SK-N-SH (cell line): ENCODE measurements at regions not wholly inside any gene's neighbourhood (a gene's known extent, or its start where the extent isn't known, plus 50 kb on each side); places are given as distances from the start of the nearest gene placed in this dataset.

Source experiments
- CTCF ChIA-PET: fragments of 300-600, 350-600 bp; formaldehyde crosslinking; extraction: SDS; loops from one replicate; lab custom pipeline; 2021; lab: Yijun Ruan, JAX
- POLR2A ChIA-PET: fragments of 350-600 bp; sonication (Branson Sonifier 250); formaldehyde crosslinking; extraction: SDS; loops from one replicate; lab custom pipeline; 2020; ENCODE audit warnings: antibody characterized with exemption, inconsistent platforms; lab: Yijun Ruan, JAX
- DNase-seq: peaks from one replicate; pipeline ENCODE4 v3.0.0; 2012
- H2AFZ ChIP-seq: fragments of 200-600 bp; sonication (generic); 2 replicates; pipeline ENCODE4 v1.8.1; 2016; ENCODE audit warnings: antibody characterized with exemption, mild to moderate bottlenecking, low read depth
- H3F3A ChIP-seq: fragments of 200-600 bp; sonication (generic); replicated peaks from 2 replicates; pipeline ENCODE3; 2016; ENCODE audit warnings: antibody characterized with exemption, mild to moderate bottlenecking; ENCODE audit not compliant: insufficient read depth
- H3K27ac ChIP-seq, 2 experiments: fragments of 200-500 bp in 1 of 2; fragments of 200-600 bp in 1 of 2; sonication (Bioruptor generic) in 1 of 2; sonication (generic), shearing (Covaris generic) in 1 of 2; 2 replicates each; pipeline versions ENCODE4 v1.5.1 to v1.6.1; 2014 to 2016; ENCODE audit warnings: low read depth in 2 of 2, inconsistent platforms in 1 of 2, low read length in 1 of 2, mild to moderate bottlenecking in 1 of 2, mixed read lengths in 1 of 2
- H3K27me3 ChIP-seq: fragments of 200-600 bp; sonication (generic), shearing (Covaris generic); 2 replicates; pipeline ENCODE4 v1.6.1; 2016; ENCODE audit warnings: mixed run types; ENCODE audit not compliant: insufficient read depth
- H3K36me3 ChIP-seq, 2 experiments: fragments of 200-500 bp in 1 of 2; fragments of 200-600 bp in 1 of 2; sonication (Bioruptor generic) in 1 of 2; sonication (generic) in 1 of 2; replicated peaks in 1 of 2; 2 replicates each; pipeline versions ENCODE3 to v1.5.1; 2014 to 2016; ENCODE audit warnings: low read length in 1 of 2, mild to moderate bottlenecking in 1 of 2; ENCODE audit not compliant: insufficient read depth in 2 of 2, control insufficient read depth in 1 of 2
- H3K4me1 ChIP-seq, 2 experiments: fragments of 200-500 bp in 1 of 2; fragments of 200-600 bp in 1 of 2; sonication (Bioruptor generic) in 1 of 2; sonication (generic), shearing (Covaris generic) in 1 of 2; 2 replicates each; pipeline versions ENCODE4 v1.5.1 to v1.6.1; 2014 to 2016; ENCODE audit warnings: low read depth in 1 of 2, low read length in 1 of 2, mixed run types in 1 of 2; ENCODE audit not compliant: insufficient read depth in 2 of 2, control insufficient read depth in 1 of 2
- H3K4me2 ChIP-seq: fragments of 200-600 bp; sonication (generic), shearing (Covaris generic); 2 replicates; pipeline ENCODE4 v1.6.1; 2017; ENCODE audit warnings: mixed run types
- H3K4me3 ChIP-seq, 2 experiments: fragments of 200-500 bp in 1 of 2; fragments of 200-600 bp in 1 of 2; sonication (Bioruptor generic) in 1 of 2; sonication (generic), shearing (Covaris generic) in 1 of 2; 2 replicates each; pipeline versions ENCODE4 v1.5.1 to v1.8.1; 2014 to 2016; ENCODE audit warnings: low read depth in 2 of 2, inconsistent platforms in 1 of 2, low read length in 1 of 2, mild to moderate bottlenecking in 1 of 2, mixed read lengths in 1 of 2, moderate library complexity in 1 of 2
- H3K79me2 ChIP-seq: fragments of 200-600 bp; sonication (generic); 2 replicates; pipeline ENCODE4 v1.8.1; 2017; ENCODE audit warnings: mild to moderate bottlenecking; ENCODE audit not compliant: insufficient read depth
- H3K9ac ChIP-seq: fragments of 200-600 bp; sonication (generic); 2 replicates; pipeline ENCODE4 v1.6.1; 2017; ENCODE audit warnings: mixed run types
- H3K9me2 ChIP-seq: fragments of 200-600 bp; sonication (generic); 2 replicates; pipeline ENCODE4 v1.6.1; 2017; ENCODE audit warnings: mixed run types
- H3K9me3 ChIP-seq: fragments of 200-600 bp; sonication (generic); 2 replicates; pipeline ENCODE4 v1.6.1; 2017; ENCODE audit warnings: mixed run types, mild to moderate bottlenecking, moderate library complexity
- H4K20me1 ChIP-seq: fragments of 200-600 bp; sonication (generic); 2 replicates; pipeline ENCODE4 v1.6.1; 2017; ENCODE audit warnings: mild to moderate bottlenecking, mixed run types; ENCODE audit not compliant: insufficient read depth
- CHD2 ChIP-seq: fragments of 150-350 bp; IDR thresholded peaks from 2 replicates; pipeline ENCODE4 v1.6.1; 2018; ENCODE audit warnings: low read length; ENCODE audit not compliant: partially characterized antibody
- CTCF ChIP-seq: fragments of 200-600 bp; sonication (generic); IDR thresholded peaks from 2 replicates; pipeline ENCODE4 v1.6.1; 2017; ENCODE audit warnings: antibody characterized with exemption, mild to moderate bottlenecking, moderate library complexity
- ELF1 ChIP-seq: IDR thresholded peaks from 2 replicates; pipeline ENCODE4 v1.4.0; 2012
- EP300 ChIP-seq, 2 experiments: IDR thresholded peaks; 2 replicates each; pipeline versions ENCODE4 v1.4.0 to v1.6.1; 2012; ENCODE audit warnings: borderline replicate concordance in 1 of 2, low read depth in 1 of 2, low read length in 1 of 2
- FOXM1 ChIP-seq: IDR thresholded peaks from 2 replicates; pipeline ENCODE4 v1.4.0; 2012; ENCODE audit warnings: low read depth, mild to moderate bottlenecking
- GABPA ChIP-seq: IDR thresholded peaks from 2 replicates; pipeline ENCODE4 v1.4.0; 2012; ENCODE audit warnings: low read depth, mild to moderate bottlenecking
- GATA2 ChIP-seq: sonication (generic); formaldehyde crosslinking; IDR thresholded peaks from 2 replicates; pipeline ENCODE4 v1.5.0; 2020; ENCODE audit warnings: mild to moderate bottlenecking, missing genetic modification reagents
- IRF3 ChIP-seq: fragments of 150-350 bp; IDR thresholded peaks from 2 replicates; pipeline ENCODE4 v1.6.1; 2016; ENCODE audit warnings: mild to moderate bottlenecking, low read depth, low read length
- JUND ChIP-seq: IDR thresholded peaks from 2 replicates; pipeline ENCODE4 v1.4.0; 2012
- MAX ChIP-seq: IDR thresholded peaks from 2 replicates; pipeline ENCODE4 v1.4.0; 2012; ENCODE audit warnings: low read depth
- POLR2AphosphoS5 ChIP-seq: IDR thresholded peaks from 2 replicates; pipeline ENCODE4 v1.6.1; 2012; ENCODE audit warnings: low read depth, low read length
- RAD21 ChIP-seq: IDR thresholded peaks from 2 replicates; pipeline ENCODE4 v1.6.1; 2012; ENCODE audit warnings: mild to moderate bottlenecking, low read length
- REST ChIP-seq: IDR thresholded peaks from 2 replicates; pipeline ENCODE4 v1.6.1; 2012; ENCODE audit warnings: mild to moderate bottlenecking, low read depth, low read length, moderate library complexity
- SIN3A ChIP-seq: IDR thresholded peaks from 2 replicates; pipeline ENCODE4 v1.6.1; 2012; ENCODE audit warnings: low read depth, mild to moderate bottlenecking, low read length, moderate library complexity, borderline replicate concordance
- SMC3 ChIP-seq: IDR thresholded peaks from 2 replicates; pipeline ENCODE4 v1.6.1; 2012; ENCODE audit warnings: low read depth, low read length, improper control_type of control experiment
- TEAD4 ChIP-seq: IDR thresholded peaks from 2 replicates; pipeline ENCODE4 v1.4.0; 2012; ENCODE audit warnings: mild to moderate bottlenecking, borderline replicate concordance; ENCODE audit not compliant: insufficient read depth
- YY1 ChIP-seq: IDR thresholded peaks from 2 replicates; pipeline ENCODE4 v1.4.0; 2012; ENCODE audit warnings: low read depth, mild to moderate bottlenecking
- WGBS: methylation state at CpG from one replicate; pipeline ENCODE4 v1.1.6; 2017; ENCODE audit warnings: low lambda C conversion rate; 5-methylcytosine and 5-hydroxymethylcytosine counted together
- TF ChIP-seq, protein P1 (sequence below): IDR thresholded peaks from 2 replicates; pipeline ENCODE4 v1.4.0; 2012; ENCODE audit warnings: low read depth, borderline replicate concordance
- TF ChIP-seq, protein P2 (sequence below): fragments of 150-350 bp; IDR thresholded peaks from 2 replicates; pipeline ENCODE4 v1.6.1; 2017; ENCODE audit warnings: antibody characterized with exemption, low read length, low read depth, borderline replicate concordance

GRCh38 chr1:209516771-209517680 is 66.5 kb upstream of the CAMK1G start (continued):
- TF ChIP-seq, protein P1, sequence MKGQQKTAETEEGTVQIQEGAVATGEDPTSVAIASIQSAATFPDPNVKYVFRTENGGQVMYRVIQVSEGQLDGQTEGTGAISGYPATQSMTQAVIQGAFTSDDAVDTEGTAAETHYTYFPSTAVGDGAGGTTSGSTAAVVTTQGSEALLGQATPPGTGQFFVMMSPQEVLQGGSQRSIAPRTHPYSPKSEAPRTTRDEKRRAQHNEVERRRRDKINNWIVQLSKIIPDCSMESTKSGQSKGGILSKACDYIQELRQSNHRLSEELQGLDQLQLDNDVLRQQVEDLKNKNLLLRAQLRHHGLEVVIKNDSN, result no peak
- TF ChIP-seq FOXM1 (no peak), EP300 (IDR thresholded peaks at IDR 0.05; ENCODE audit: borderline replicate concordance in 1 of 2, low read depth in 1 of 2, low read length in 1 of 2) (no peak), IRF3 (no peak)

DNA sequence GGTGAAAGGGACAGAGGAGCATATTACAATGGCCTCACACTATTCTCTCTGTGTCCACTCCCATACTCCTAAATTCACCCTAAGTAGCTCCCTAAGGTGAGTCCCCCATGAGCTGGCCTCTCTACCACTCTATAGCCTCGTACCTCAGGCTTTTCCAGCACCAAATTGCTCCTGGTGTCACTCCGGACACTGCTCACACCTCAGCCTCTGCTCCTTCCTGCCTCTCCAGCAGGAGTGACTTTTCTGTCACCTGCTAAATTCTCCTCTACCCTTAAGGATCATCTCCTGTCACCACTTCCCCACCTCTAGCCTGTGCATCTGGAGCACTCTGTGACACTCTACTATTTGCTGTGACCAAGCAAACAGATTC is 65.8 kb upstream of the CAMK1G start:
- Histone ChIP-seq H3K36me3 (no peaks in the 10 kb centered on the region), H3K4me3 (no peak overlapping the region), H3K9me3 (no peaks in the 10 kb centered on the region), H3K79me2 (no peaks in the 10 kb centered on the region), H3K9me2 (no peaks in the 10 kb centered on the region), H2AFZ (no peak overlapping the region), H3K4me1 (peaks cover 0 to 4% of the 10 kb centered on the region in 2 experiments; a peak in 2 of 4 replicates), H4K20me1 (no peaks in the 10 kb centered on the region), H3K27me3 (no peaks in the 10 kb centered on the region), H3F3A (no peaks in the 10 kb centered on the region), H3K27ac (no peak overlapping the region), H3K9ac (no peak overlapping the region), H3K4me2 (no peak overlapping the region)
- no peak for DNase-seq
- ChIA-PET POLR2A (no interaction called here), CTCF (no interaction called here)
- WGBS, result 56% methylated on average over 2 of the region's 2 CpGs
- TF ChIP-seq YY1 (no peak), GABPA (no peak), ELF1 (no peak), IRF3 (no peak), RAD21 (no peak), CHD2 (no peak), SIN3A (no peak), POLR2AphosphoS5 (no peak), REST (no peak), JUND (no peak), MAX (no peak), EP300 (IDR thresholded peaks at IDR 0.05; ENCODE audit: borderline replicate concordance in 1 of 2, low read depth in 1 of 2, low read length in 1 of 2) (no peak), GATA2 (CRISPR knock-in tag) (no peak), TEAD4 (no peak), SMC3 (no peak), CTCF (no peak)
- TF ChIP-seq, protein P2, sequence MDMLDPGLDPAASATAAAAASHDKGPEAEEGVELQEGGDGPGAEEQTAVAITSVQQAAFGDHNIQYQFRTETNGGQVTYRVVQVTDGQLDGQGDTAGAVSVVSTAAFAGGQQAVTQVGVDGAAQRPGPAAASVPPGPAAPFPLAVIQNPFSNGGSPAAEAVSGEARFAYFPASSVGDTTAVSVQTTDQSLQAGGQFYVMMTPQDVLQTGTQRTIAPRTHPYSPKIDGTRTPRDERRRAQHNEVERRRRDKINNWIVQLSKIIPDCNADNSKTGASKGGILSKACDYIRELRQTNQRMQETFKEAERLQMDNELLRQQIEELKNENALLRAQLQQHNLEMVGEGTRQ, result no peak
